A673 (cell line): ENCODE measurements at regions not wholly inside any gene's neighbourhood (a gene's known extent, or its start where the extent isn't known, plus 50 kb on each side); places are given as distances from the start of the nearest gene placed in this dataset.

Experiments used
- BruUV-seq: library from RNA; stranded (reverse); fragments of 400-500 nt; replicated peaks from 2 replicates; lab custom pipeline; 2021; lab: Mats Ljungman, UMichigan
- CTCF ChIA-PET: fragments of 300-600 bp; sonication (Branson Sonifier 250); formaldehyde crosslinking; loops from one replicate; lab custom pipeline; 2022; ENCODE audit warnings: antibody characterized with exemption; lab: Charles Lee
- POLR2A ChIA-PET: fragments of 300-600 bp; sonication (Branson Sonifier 250); formaldehyde crosslinking; loops from one replicate; lab custom pipeline; 2022; ENCODE audit warnings: antibody characterized with exemption; ENCODE audit not compliant: low non-redundant PET; lab: Charles Lee
- DNase-seq: peaks from one replicate; pipeline ENCODE4 v3.0.0-alpha.2; 2015; ENCODE audit warnings: low spot score
- H3K27ac ChIP-seq: fragments of 200-600 bp; sonication (generic); 2 replicates; pipeline ENCODE4 v1.5.1; 2016; ENCODE audit warnings: mixed run types, low read depth, mild to moderate bottlenecking, mixed read lengths, antibody characterized with exemption, low read length; ENCODE audit not compliant: poor library complexity, severe bottlenecking
- H3K27me3 ChIP-seq: fragments of 200-600 bp; sonication (generic); replicated peaks from 2 replicates; pipeline ENCODE4 v1.6.1; 2017; ENCODE audit warnings: mixed run types, low read depth, mild to moderate bottlenecking, mixed read lengths, antibody characterized with exemption, low read length; ENCODE audit not compliant: insufficient read depth, poor library complexity
- H3K36me3 ChIP-seq: fragments of 200-600 bp; sonication (generic); 2 replicates; pipeline ENCODE4 v1.6.1; 2016; ENCODE audit warnings: mixed run types, mild to moderate bottlenecking, mixed read lengths, antibody characterized with exemption, low read length; ENCODE audit not compliant: insufficient read depth, poor library complexity, severe bottlenecking
- H3K4me1 ChIP-seq: fragments of 200-600 bp; sonication (generic); 2 replicates; pipeline ENCODE4 v1.6.1; 2017; ENCODE audit warnings: mixed run types, mild to moderate bottlenecking, mixed read lengths, antibody characterized with exemption, low read length; ENCODE audit not compliant: insufficient read depth, poor library complexity, severe bottlenecking
- H3K4me3 ChIP-seq: fragments of 200-600 bp; sonication (generic); 2 replicates; pipeline ENCODE4 v1.5.1; 2016; ENCODE audit warnings: low read depth, mixed run types, mild to moderate bottlenecking, mixed read lengths, low read length; ENCODE audit not compliant: poor library complexity, severe bottlenecking
- H3K9me3 ChIP-seq: fragments of 200-600 bp; sonication (generic); 2 replicates; pipeline ENCODE4 v1.6.1; 2016; ENCODE audit warnings: mixed run types, low read depth, mild to moderate bottlenecking, mixed read lengths, antibody characterized with exemption, low read length; ENCODE audit not compliant: poor library complexity, severe bottlenecking
- EZH2 ChIP-seq: fragments of 200-600 bp; sonication (generic); IDR thresholded peaks from 2 replicates; pipeline ENCODE4 v1.6.1; 2017; ENCODE audit warnings: borderline replicate concordance, low read depth, mild to moderate bottlenecking, mixed read lengths, antibody characterized with exemption, low read length; ENCODE audit not compliant: poor library complexity, severe bottlenecking
- intact Hi-C: fragments of 100-400 bp; cut with micrococcal nuclease; formaldehyde crosslinking; loops from one replicate; pipeline ENCODE4 v1.10.0; 2022; ENCODE audit not compliant: unreplicated experiment
- TF ChIP-seq, protein P1 (sequence below): fragments of 300-800, 200-600 bp; sonication (generic); conservative IDR thresholded peaks from 2 replicates; pipeline ENCODE4 v1.5.1; 2017; ENCODE audit warnings: low read depth, mild to moderate bottlenecking, antibody characterized with exemption, low read length, moderate library complexity, mixed read lengths

DNA sequence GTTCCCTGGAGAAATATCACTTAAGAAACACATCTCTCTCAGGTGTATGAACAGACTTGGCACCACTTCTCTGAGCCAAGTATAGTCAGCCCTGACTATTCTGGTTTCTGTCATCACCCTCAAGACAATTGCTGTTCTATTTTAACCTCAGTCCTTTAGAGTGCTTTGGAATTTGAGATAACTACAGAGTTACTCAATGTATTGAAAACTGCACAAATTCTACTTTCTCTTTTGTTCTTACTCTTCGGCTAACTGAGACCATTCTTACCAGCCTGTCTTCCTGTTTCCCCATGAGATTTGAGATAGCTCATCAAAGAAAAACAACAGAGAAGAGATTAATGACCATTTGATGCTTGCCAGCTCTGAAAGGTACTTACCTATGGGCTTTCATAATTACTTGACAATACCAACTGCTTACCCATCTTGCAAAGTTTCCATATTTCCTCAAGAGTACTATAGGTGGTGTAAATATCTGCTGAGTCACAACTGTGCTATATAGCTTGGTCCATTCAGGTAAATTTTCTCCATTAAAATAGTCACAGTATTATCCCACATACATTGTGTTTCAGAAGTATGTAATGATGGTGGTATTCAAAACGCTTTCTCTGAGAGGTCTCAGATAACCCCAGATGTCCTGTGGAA lies 467.5 kb upstream of the CHST9 start:
- BruUV-seq = no TSS peak
- Histone ChIP-seq H3K27ac (no peak overlapping the region), H3K27me3 (peaks cover 68% of the 10 kb centered on the region), H3K4me3 (no peak overlapping the region), H3K4me1 (no peaks in the 10 kb centered on the region), H3K36me3 (no peaks in the 10 kb centered on the region), H3K9me3 (no peaks in the 10 kb centered on the region)
- POLR2A ChIA-PET = no interaction called here
- intact Hi-C loops = no loop called here
- CTCF ChIA-PET = no interaction called here
- no peak for DNase-seq
- no peak for TF ChIP-seq EZH2
- TF ChIP-seq, protein P1, sequence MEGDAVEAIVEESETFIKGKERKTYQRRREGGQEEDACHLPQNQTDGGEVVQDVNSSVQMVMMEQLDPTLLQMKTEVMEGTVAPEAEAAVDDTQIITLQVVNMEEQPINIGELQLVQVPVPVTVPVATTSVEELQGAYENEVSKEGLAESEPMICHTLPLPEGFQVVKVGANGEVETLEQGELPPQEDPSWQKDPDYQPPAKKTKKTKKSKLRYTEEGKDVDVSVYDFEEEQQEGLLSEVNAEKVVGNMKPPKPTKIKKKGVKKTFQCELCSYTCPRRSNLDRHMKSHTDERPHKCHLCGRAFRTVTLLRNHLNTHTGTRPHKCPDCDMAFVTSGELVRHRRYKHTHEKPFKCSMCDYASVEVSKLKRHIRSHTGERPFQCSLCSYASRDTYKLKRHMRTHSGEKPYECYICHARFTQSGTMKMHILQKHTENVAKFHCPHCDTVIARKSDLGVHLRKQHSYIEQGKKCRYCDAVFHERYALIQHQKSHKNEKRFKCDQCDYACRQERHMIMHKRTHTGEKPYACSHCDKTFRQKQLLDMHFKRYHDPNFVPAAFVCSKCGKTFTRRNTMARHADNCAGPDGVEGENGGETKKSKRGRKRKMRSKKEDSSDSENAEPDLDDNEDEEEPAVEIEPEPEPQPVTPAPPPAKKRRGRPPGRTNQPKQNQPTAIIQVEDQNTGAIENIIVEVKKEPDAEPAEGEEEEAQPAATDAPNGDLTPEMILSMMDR = no peak

DNA sequence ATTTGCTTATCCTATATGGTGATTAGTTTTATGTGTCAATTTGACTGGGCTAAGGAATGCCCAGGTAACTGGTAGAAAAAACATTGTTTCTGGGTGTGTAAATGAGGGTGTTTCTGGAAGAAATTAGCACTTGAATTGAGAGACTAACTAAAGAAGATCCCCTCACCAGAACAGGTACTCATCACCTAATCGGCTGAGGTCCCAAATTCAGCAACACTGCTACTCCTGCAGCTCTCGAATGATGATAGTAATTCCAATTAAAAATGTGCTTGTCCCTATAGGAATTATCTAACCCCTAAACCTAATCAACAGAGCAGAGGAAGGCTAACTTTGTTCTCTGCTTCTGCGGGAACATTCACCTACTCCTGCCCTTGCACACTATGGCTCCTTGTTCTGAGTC lies 464.5 kb upstream of the CHST9 start:
- H3K4me3 ChIP-seq = no peak overlapping the region
- DNase-seq = no peak
- no peaks in the 10 kb centered on the region for H3K9me3 ChIP-seq
- intact Hi-C loops = no loop called here
- TF ChIP-seq, protein P1 = no peak
- no peak for TF ChIP-seq EZH2
- POLR2A ChIA-PET = no interaction called here
- no peak overlapping the region for H3K27ac ChIP-seq
- H3K36me3 ChIP-seq = no peaks in the 10 kb centered on the region
- peaks cover 38% of the 10 kb centered on the region for H3K27me3 ChIP-seq
- CTCF ChIA-PET = no interaction called here
- BruUV-seq = no TSS peak
- no peaks in the 10 kb centered on the region for H3K4me1 ChIP-seq

DNA sequence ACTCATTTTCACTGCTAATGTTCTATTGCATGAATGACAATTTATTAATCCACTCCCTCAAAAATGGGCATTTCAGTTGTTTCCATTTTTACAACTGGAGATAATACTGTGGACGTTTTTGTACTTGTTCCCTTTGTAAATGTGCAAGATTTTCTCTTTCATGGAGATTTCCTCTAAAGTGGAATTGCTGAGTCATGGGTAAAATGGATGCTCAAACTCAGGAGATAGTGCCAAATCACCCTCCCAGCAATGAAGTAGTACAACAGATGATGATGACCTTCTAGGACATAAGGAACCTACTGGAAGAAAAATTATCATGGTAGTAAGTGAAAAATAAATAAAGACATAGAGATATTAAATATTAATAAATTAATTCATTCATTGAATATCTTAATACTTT lies 460.8 kb upstream of the CHST9 start:
- DNase-seq = no peak
- peaks cover 7% of the 10 kb centered on the region for H3K27me3 ChIP-seq
- H3K27ac ChIP-seq = no peak overlapping the region
- intact Hi-C loops = no loop called here
- no peaks in the 10 kb centered on the region for H3K4me1 ChIP-seq
- H3K36me3 ChIP-seq = no peaks in the 10 kb centered on the region
- POLR2A ChIA-PET = no interaction called here
- BruUV-seq = no TSS peak
- no peak overlapping the region for H3K4me3 ChIP-seq
- CTCF ChIA-PET = no interaction called here
- TF ChIP-seq, protein P1 = no peak
- no peak for TF ChIP-seq EZH2
- no peaks in the 10 kb centered on the region for H3K9me3 ChIP-seq
